ENCODE measurements at regions not wholly inside any gene's neighbourhood (a gene's known extent, or its start where the extent isn't known, plus 50 kb on each side); places are given as distances from the start of the nearest gene placed in this dataset.

- Mint-ChIP-seq H3K27ac (no peak overlapping the region), H3K9me3 (peaks cover 5 to 10% (median 9%) of the 10 kb centered on the region in 3 donors), H3K4me1 (no peaks in the 10 kb centered on the region), H3K36me3 (no peaks in the 10 kb centered on the region), H3K4me3 (no peak overlapping the region), H3K27me3 (no peaks in the 10 kb centered on the region)
- no peak for ATAC-seq (replicated peaks in 1 of 4)
- Histone ChIP-seq H3K9me3 (no peaks in the 10 kb centered on the region), H3K27ac (ENCODE audit: low read length) (no peak overlapping the region), H3K36me3 (ENCODE audit: control insufficient read depth in 2 of 2, extremely low read depth in 1 of 2, insufficient read depth in 1 of 2, low read length in 1 of 2) (no peaks in the 10 kb centered on the region), H3K4me3 (ENCODE audit: control insufficient read depth in 1 of 2, extremely low read depth in 1 of 2, low read length in 1 of 2) (no peak overlapping the region), H3K4me1 (ENCODE audit: control insufficient read depth in 1 of 2, extremely low read depth in 1 of 2, insufficient read depth in 2 of 2, low read length in 2 of 2) (no peaks in the 10 kb centered on the region), H3K27me3 (replicated peaks in 1 of 2; ENCODE audit: control insufficient read depth in 2 of 2, extremely low read depth in 1 of 2, insufficient read depth in 2 of 2, low read length in 1 of 2) (no peaks in the 10 kb centered on the region)
- no peak for DNase-seq
- ChIA-PET POLR2A (no interaction called here), CTCF (no interaction called here)
- no CpG with 5 or more reads among the region's 1 CpG for WGBS (ENCODE audit: insufficient coverage)
These were observed 552.3 kb downstream of the NUF2 start for GRCh38 chr1:163874070-163874469.

GRCh38 chr1:163875200-163875926 is 553.6 kb downstream of the NUF2 start:
- no peaks in the 10 kb centered on the region for H3K4me1 Mint-ChIP-seq
- 65% methylated on average over 2 of the region's 10 CpGs for WGBS (ENCODE audit: insufficient coverage)
- no peaks in the 10 kb centered on the region for H3K27me3 Mint-ChIP-seq
- no peaks in the 10 kb centered on the region for H3K36me3 Mint-ChIP-seq
- no peak for ATAC-seq (replicated peaks in 1 of 4)
- Histone ChIP-seq H3K27ac (ENCODE audit: low read length) (no peak overlapping the region), H3K36me3 (ENCODE audit: control insufficient read depth in 2 of 2, extremely low read depth in 1 of 2, insufficient read depth in 1 of 2, low read length in 1 of 2) (no peaks in the 10 kb centered on the region), H3K27me3 (replicated peaks in 1 of 2; ENCODE audit: control insufficient read depth in 2 of 2, extremely low read depth in 1 of 2, insufficient read depth in 2 of 2, low read length in 1 of 2) (no peaks in the 10 kb centered on the region), H3K4me1 (ENCODE audit: control insufficient read depth in 1 of 2, extremely low read depth in 1 of 2, insufficient read depth in 2 of 2, low read length in 2 of 2) (no peaks in the 10 kb centered on the region), H3K9me3 (no peaks in the 10 kb centered on the region), H3K4me3 (ENCODE audit: control insufficient read depth in 1 of 2, extremely low read depth in 1 of 2, low read length in 1 of 2) (no peak overlapping the region)
- no peak for DNase-seq
- peaks cover 2 to 10% (median 7%) of the 10 kb centered on the region in 3 donors for H3K9me3 Mint-ChIP-seq
- no peak overlapping the region for H3K27ac Mint-ChIP-seq
- H3K4me3 Mint-ChIP-seq, result no peak overlapping the region
- CTCF ChIA-PET, result no interaction called here
- POLR2A ChIA-PET, result no interaction called here

GRCh38 chr1:163875927-163876320 is 554.2 kb downstream of the NUF2 start:
- Histone ChIP-seq H3K9me3 (no peaks in the 10 kb centered on the region), H3K27me3 (replicated peaks in 1 of 2; ENCODE audit: control insufficient read depth in 2 of 2, extremely low read depth in 1 of 2, insufficient read depth in 2 of 2, low read length in 1 of 2) (no peaks in the 10 kb centered on the region), H3K36me3 (ENCODE audit: control insufficient read depth in 2 of 2, extremely low read depth in 1 of 2, insufficient read depth in 1 of 2, low read length in 1 of 2) (no peaks in the 10 kb centered on the region), H3K4me1 (ENCODE audit: control insufficient read depth in 1 of 2, extremely low read depth in 1 of 2, insufficient read depth in 2 of 2, low read length in 2 of 2) (no peaks in the 10 kb centered on the region), H3K27ac (ENCODE audit: low read length) (no peak overlapping the region), H3K4me3 (ENCODE audit: control insufficient read depth in 1 of 2, extremely low read depth in 1 of 2, low read length in 1 of 2) (no peak overlapping the region)
- Mint-ChIP-seq H3K27ac (no peak overlapping the region), H3K4me1 (no peaks in the 10 kb centered on the region), H3K4me3 (no peak overlapping the region), H3K9me3 (peaks cover 0 to 10% (median 3%) of the 10 kb centered on the region in 3 donors), H3K36me3 (no peaks in the 10 kb centered on the region), H3K27me3 (no peaks in the 10 kb centered on the region)
- CTCF ChIA-PET, result no interaction called here
- DNase-seq, result no peak
- ATAC-seq (replicated peaks in 1 of 4), result no peak
- POLR2A ChIA-PET, result no interaction called here
- WGBS (ENCODE audit: insufficient coverage), result 49% methylated on average over 2 of the region's 6 CpGs

GRCh38 chr1:163876546-163876945 is 554.8 kb downstream of the NUF2 start:
- no peaks in the 10 kb centered on the region for H3K27me3 Mint-ChIP-seq
- CTCF ChIA-PET, result no interaction called here

GRCh38 chr1:163877016-163877415 is 555.3 kb downstream of the NUF2 start:
- Histone ChIP-seq H3K9me3 (no peaks in the 10 kb centered on the region), H3K4me3 (ENCODE audit: control insufficient read depth in 1 of 2, extremely low read depth in 1 of 2, low read length in 1 of 2) (no peak overlapping the region), H3K4me1 (ENCODE audit: control insufficient read depth in 1 of 2, extremely low read depth in 1 of 2, insufficient read depth in 2 of 2, low read length in 2 of 2) (no peaks in the 10 kb centered on the region), H3K27me3 (replicated peaks in 1 of 2; ENCODE audit: control insufficient read depth in 2 of 2, extremely low read depth in 1 of 2, insufficient read depth in 2 of 2, low read length in 1 of 2) (no peaks in the 10 kb centered on the region), H3K36me3 (ENCODE audit: control insufficient read depth in 2 of 2, extremely low read depth in 1 of 2, insufficient read depth in 1 of 2, low read length in 1 of 2) (no peaks in the 10 kb centered on the region), H3K27ac (ENCODE audit: low read length) (no peak overlapping the region)
- Mint-ChIP-seq H3K27me3 (no peaks in the 10 kb centered on the region), H3K4me1 (no peaks in the 10 kb centered on the region), H3K4me3 (no peak overlapping the region), H3K9me3 (peaks cover 0 to 10% (median 0%) of the 10 kb centered on the region in 3 donors), H3K36me3 (no peaks in the 10 kb centered on the region), H3K27ac (no peak overlapping the region)
- ChIA-PET CTCF (no interaction called here), POLR2A (no interaction called here)
- ATAC-seq (replicated peaks in 1 of 4) (no peak), DNase-seq (no peak)

More at GRCh38 chr1:163876546-163876945, 554.8 kb downstream of the NUF2 start:
- Histone ChIP-seq H3K9me3 (no peaks in the 10 kb centered on the region), H3K36me3 (ENCODE audit: control insufficient read depth in 2 of 2, extremely low read depth in 1 of 2, insufficient read depth in 1 of 2, low read length in 1 of 2) (no peaks in the 10 kb centered on the region), H3K27me3 (replicated peaks in 1 of 2; ENCODE audit: control insufficient read depth in 2 of 2, extremely low read depth in 1 of 2, insufficient read depth in 2 of 2, low read length in 1 of 2) (no peaks in the 10 kb centered on the region), H3K4me1 (ENCODE audit: control insufficient read depth in 1 of 2, extremely low read depth in 1 of 2, insufficient read depth in 2 of 2, low read length in 2 of 2) (no peaks in the 10 kb centered on the region), H3K4me3 (ENCODE audit: control insufficient read depth in 1 of 2, extremely low read depth in 1 of 2, low read length in 1 of 2) (no peak overlapping the region), H3K27ac (ENCODE audit: low read length) (no peak overlapping the region)
- Mint-ChIP-seq H3K9me3 (peaks cover 0 to 10% (median 1%) of the 10 kb centered on the region in 3 donors), H3K36me3 (no peaks in the 10 kb centered on the region), H3K27ac (no peak overlapping the region), H3K4me3 (no peak overlapping the region), H3K4me1 (no peaks in the 10 kb centered on the region)
- WGBS (ENCODE audit: insufficient coverage), result 86% methylated on average over 1 of the region's 4 CpGs
- ATAC-seq (replicated peaks in 1 of 4) (no peak), DNase-seq (no peak)
- POLR2A ChIA-PET, result no interaction called here

DNA sequence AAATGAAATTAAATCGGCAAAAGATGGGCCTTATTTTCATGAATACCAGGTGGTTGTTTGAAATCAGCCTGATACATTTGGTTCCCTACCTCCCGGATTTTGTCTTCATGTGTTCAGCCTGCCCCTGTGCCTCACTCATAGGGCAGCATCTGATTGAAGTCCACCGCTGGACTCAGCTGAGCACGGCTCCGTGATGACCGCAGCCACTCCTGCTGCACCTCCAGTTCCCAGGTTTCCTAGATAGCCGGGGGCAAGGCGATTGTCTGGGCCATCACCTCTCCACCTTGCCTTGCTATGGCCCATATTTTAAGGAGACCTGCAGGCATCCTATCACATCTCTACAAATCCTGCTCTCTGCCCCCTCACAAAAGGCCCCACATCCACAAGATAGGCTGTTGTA is 563.8 kb downstream of the NUF2 start:
- no peaks in the 10 kb centered on the region for H3K27me3 Mint-ChIP-seq
- CTCF ChIA-PET, result no interaction called here
- Histone ChIP-seq H3K4me1 (ENCODE audit: control insufficient read depth in 1 of 2, extremely low read depth in 1 of 2, insufficient read depth in 2 of 2, low read length in 2 of 2) (no peaks in the 10 kb centered on the region), H3K36me3 (ENCODE audit: control insufficient read depth in 2 of 2, extremely low read depth in 1 of 2, insufficient read depth in 1 of 2, low read length in 1 of 2) (no peaks in the 10 kb centered on the region), H3K9me3 (no peaks in the 10 kb centered on the region), H3K27ac (ENCODE audit: low read length) (no peak overlapping the region), H3K4me3 (ENCODE audit: control insufficient read depth in 1 of 2, extremely low read depth in 1 of 2, low read length in 1 of 2) (no peak overlapping the region), H3K27me3 (replicated peaks in 1 of 2; ENCODE audit: control insufficient read depth in 2 of 2, extremely low read depth in 1 of 2, insufficient read depth in 2 of 2, low read length in 1 of 2) (no peaks in the 10 kb centered on the region)
- POLR2A ChIA-PET, result no interaction called here
- no peak overlapping the region for H3K27ac Mint-ChIP-seq
- DNase-seq (no peak), ATAC-seq (replicated peaks in 1 of 4) (no peak)
- 81% methylated on average over 7 of the region's 8 CpGs for WGBS (ENCODE audit: insufficient coverage)
- no peaks in the 10 kb centered on the region for H3K36me3 Mint-ChIP-seq
- H3K4me1 Mint-ChIP-seq, result no peaks in the 10 kb centered on the region
- no peak overlapping the region for H3K4me3 Mint-ChIP-seq
- H3K9me3 Mint-ChIP-seq, result peaks cover 0 to 4% (median 0%) of the 10 kb centered on the region in 3 donors

GRCh38 chr1:163896001-163896400 is 574.2 kb downstream of the NUF2 start:
- DNase-seq, result no peak
- H3K9me3 Mint-ChIP-seq, result peaks cover 0 to 14% (median 4%) of the 10 kb centered on the region in 3 donors
- no peak overlapping the region for H3K27ac ChIP-seq (ENCODE audit: low read length)
- H3K4me1 Mint-ChIP-seq, result no peaks in the 10 kb centered on the region
- ChIA-PET CTCF (no interaction called here), POLR2A (no interaction called here)
- no peak overlapping the region for H3K4me3 Mint-ChIP-seq
- no peak overlapping the region for H3K4me3 ChIP-seq (ENCODE audit: control insufficient read depth in 1 of 2, extremely low read depth in 1 of 2, low read length in 1 of 2)
- H3K4me1 ChIP-seq (ENCODE audit: control insufficient read depth in 1 of 2, extremely low read depth in 1 of 2, insufficient read depth in 2 of 2, low read length in 2 of 2), result no peaks in the 10 kb centered on the region
- no peaks in the 10 kb centered on the region for H3K9me3 ChIP-seq
- H3K27me3 Mint-ChIP-seq, result no peaks in the 10 kb centered on the region
- no CpG with 5 or more reads among the region's 1 CpG for WGBS (ENCODE audit: insufficient coverage)
- no peaks in the 10 kb centered on the region for H3K36me3 ChIP-seq (ENCODE audit: control insufficient read depth in 2 of 2, extremely low read depth in 1 of 2, insufficient read depth in 1 of 2, low read length in 1 of 2)
- no peaks in the 10 kb centered on the region for H3K36me3 Mint-ChIP-seq
- no peak overlapping the region for H3K27ac Mint-ChIP-seq
- ATAC-seq (replicated peaks in 1 of 4), result no peak
- no peaks in the 10 kb centered on the region for H3K27me3 ChIP-seq (replicated peaks in 1 of 2; ENCODE audit: control insufficient read depth in 2 of 2, extremely low read depth in 1 of 2, insufficient read depth in 2 of 2, low read length in 1 of 2)
